ENCODE measurements at regions not wholly inside any gene's neighbourhood (a gene's known extent, or its start where the extent isn't known, plus 50 kb on each side); places are given as distances from the start of the nearest gene placed in this dataset.
"Not testable (repeated sequence)": the region's sequence is repeated elsewhere in the genome, so short reads cannot be mapped to it uniquely, and the experiment has no call there.

GRCh38 chr15:26224266-26224665 is 361.1 kb upstream of the ATP10A start:
- no peak overlapping the region for H3K27ac Mint-ChIP-seq (ENCODE audit: unreplicated experiment)
- no peak for DNase-seq (ENCODE audit: low spot score)
- H3K9me3 Mint-ChIP-seq (ENCODE audit: unreplicated experiment): no peaks in the 10 kb centered on the region

GRCh38 chr15:26223720-26224119 is 360.6 kb upstream of the ATP10A start:
- Mint-ChIP-seq H3K27ac (ENCODE audit: unreplicated experiment) (no peak overlapping the region), H3K36me3 (ENCODE audit: low read depth, unreplicated experiment) (no peaks in the 10 kb centered on the region), H3K9me3 (ENCODE audit: unreplicated experiment) (no peaks in the 10 kb centered on the region), H3K4me1 (ENCODE audit: unreplicated experiment) (peaks cover 9% of the 10 kb centered on the region), H3K27me3 (ENCODE audit: unreplicated experiment) (no peaks in the 10 kb centered on the region), H3K4me3 (ENCODE audit: unreplicated experiment) (no peak overlapping the region)
- DNase-seq (ENCODE audit: low spot score): no peak
- TF ChIP-seq CTCF (IDR thresholded peaks at IDR 0.05; ENCODE audit: unreplicated experiment): no peak

More at GRCh38 chr15:26224266-26224665, 361.1 kb upstream of the ATP10A start:
- TF ChIP-seq CTCF (IDR thresholded peaks at IDR 0.05; ENCODE audit: unreplicated experiment): no peak
- no peaks in the 10 kb centered on the region for H3K36me3 Mint-ChIP-seq (ENCODE audit: low read depth, unreplicated experiment)
- H3K27me3 Mint-ChIP-seq (ENCODE audit: unreplicated experiment): no peaks in the 10 kb centered on the region
- H3K4me3 Mint-ChIP-seq (ENCODE audit: unreplicated experiment): no peak overlapping the region
- peaks cover 9% of the 10 kb centered on the region for H3K4me1 Mint-ChIP-seq (ENCODE audit: unreplicated experiment)

GRCh38 chr15:26222781-26223180 is 359.7 kb upstream of the ATP10A start:
- TF ChIP-seq CTCF (IDR thresholded peaks at IDR 0.05; ENCODE audit: unreplicated experiment): no peak
- no peaks in the 10 kb centered on the region for H3K27me3 Mint-ChIP-seq (ENCODE audit: unreplicated experiment)
- DNase-seq (ENCODE audit: low spot score): no peak
- H3K4me1 Mint-ChIP-seq (ENCODE audit: unreplicated experiment): peaks cover 9% of the 10 kb centered on the region
- no peaks in the 10 kb centered on the region for H3K36me3 Mint-ChIP-seq (ENCODE audit: low read depth, unreplicated experiment)
- no peak overlapping the region for H3K4me3 Mint-ChIP-seq (ENCODE audit: unreplicated experiment)
- H3K27ac Mint-ChIP-seq (ENCODE audit: unreplicated experiment): no peak overlapping the region
- H3K9me3 Mint-ChIP-seq (ENCODE audit: unreplicated experiment): no peaks in the 10 kb centered on the region

- not testable (repeated sequence) for H3K9me3 Mint-ChIP-seq (ENCODE audit: unreplicated experiment); H3K4me3 Mint-ChIP-seq (ENCODE audit: unreplicated experiment); H3K27ac Mint-ChIP-seq (ENCODE audit: unreplicated experiment); H3K4me1 Mint-ChIP-seq (ENCODE audit: unreplicated experiment); H3K36me3 Mint-ChIP-seq (ENCODE audit: low read depth, unreplicated experiment); DNase-seq (ENCODE audit: low spot score); H3K27me3 Mint-ChIP-seq (ENCODE audit: unreplicated experiment)
Measured at GRCh38 chr15:26217043-26217442, 353.9 kb upstream of the ATP10A start.

GRCh38 chr15:26214290-26214689 is 351.2 kb upstream of the ATP10A start:
- TF ChIP-seq CTCF (IDR thresholded peaks at IDR 0.05; ENCODE audit: unreplicated experiment): no peak
- no peak for DNase-seq (ENCODE audit: low spot score)
- Mint-ChIP-seq H3K27me3 (ENCODE audit: unreplicated experiment) (no peaks in the 10 kb centered on the region), H3K9me3 (ENCODE audit: unreplicated experiment) (no peaks in the 10 kb centered on the region), H3K4me3 (ENCODE audit: unreplicated experiment) (no peak overlapping the region), H3K36me3 (ENCODE audit: low read depth, unreplicated experiment) (no peaks in the 10 kb centered on the region), H3K27ac (ENCODE audit: unreplicated experiment) (no peak overlapping the region), H3K4me1 (ENCODE audit: unreplicated experiment) (no peaks in the 10 kb centered on the region)

GRCh38 chr15:26213427-26213826 is 350.3 kb upstream of the ATP10A start:
- no peaks in the 10 kb centered on the region for H3K36me3 Mint-ChIP-seq (ENCODE audit: low read depth, unreplicated experiment)
- no peaks in the 10 kb centered on the region for H3K27me3 Mint-ChIP-seq (ENCODE audit: unreplicated experiment)
- no peak overlapping the region for H3K4me3 Mint-ChIP-seq (ENCODE audit: unreplicated experiment)
- H3K9me3 Mint-ChIP-seq (ENCODE audit: unreplicated experiment): no peaks in the 10 kb centered on the region
- no peaks in the 10 kb centered on the region for H3K4me1 Mint-ChIP-seq (ENCODE audit: unreplicated experiment)
- no peak for DNase-seq (ENCODE audit: low spot score)
- no peak overlapping the region for H3K27ac Mint-ChIP-seq (ENCODE audit: unreplicated experiment)
- TF ChIP-seq CTCF (IDR thresholded peaks at IDR 0.05; ENCODE audit: unreplicated experiment): no peak
